GM12878 (cell line): ENCODE measurements at regions not wholly inside any gene's neighbourhood (a gene's known extent, or its start where the extent isn't known, plus 50 kb on each side); places are given as distances from the start of the nearest gene placed in this dataset.

Experiments used
- ATAC-seq: fragments of 200-7000 bp; cut with Tn5 transposase; 3 replicates; pipeline ENCODE4 v1.9.1; 2020; ENCODE audit warnings: mild to moderate bottlenecking, moderate library complexity
- BruUV-seq: library from RNA; stranded (reverse); fragments of 400-500 nt; replicated peaks from 2 replicates; lab custom pipeline; 2021; lab: Mats Ljungman, UMichigan
- CTCF ChIA-PET: fragments of 300-600 bp; sonication (Branson Sonifier 250); formaldehyde crosslinking; extraction: SDS; loops from one replicate; lab custom pipeline; 2021; ENCODE audit warnings: inconsistent platforms; lab: Yijun Ruan, JAX
- POLR2A ChIA-PET: fragments of 350-600 bp; formaldehyde crosslinking; extraction: SDS; loops from one replicate; lab custom pipeline; 2021; ENCODE audit warnings: inconsistent platforms; lab: Charles Lee
- RAD21 ChIA-PET: fragments of 300-600 bp; sonication (Branson Sonifier 250); formaldehyde crosslinking; loops from one replicate; lab custom pipeline; 2023; ENCODE audit warnings: antibody characterized with exemption; ENCODE audit not compliant: unreplicated experiment; lab: Charles Lee
- SMC1A ChIA-PET: fragments of 300-600 bp; sonication (Branson Sonifier 250); formaldehyde crosslinking; loops from one replicate; lab custom pipeline; 2023; ENCODE audit not compliant: unreplicated experiment, uncharacterized antibody; lab: Charles Lee
- DNase-seq: peaks from one replicate; pipeline ENCODE4 v3.0.0-alpha.2; 2011; ENCODE audit warnings: low read depth, low spot score
- FAIRE-seq: peaks from 3 replicates; lab custom pipeline; 2011; peaks lifted over from hg19 to GRCh38; lab: Jason Lieb, UNC
- H2AFZ ChIP-seq: 2 replicates; pipeline ENCODE4 v1.6.0; 2011; ENCODE audit warnings: low read depth, low read length, control low read depth; ENCODE audit not compliant: control insufficient read depth
- H3K27ac ChIP-seq: 2 replicates; pipeline ENCODE4 v1.5.1; 2011; ENCODE audit warnings: control low read depth; ENCODE audit not compliant: control insufficient read depth, insufficient read depth
- H3K27me3 ChIP-seq, 2 experiments: replicated peaks in 1 of 2; 2 replicates each; pipeline versions ENCODE4 v1.6.0 to v1.6.1; 2011; ENCODE audit warnings: low read length in 1 of 2; ENCODE audit not compliant: control insufficient read depth in 2 of 2, insufficient read depth in 2 of 2
- H3K36me3 ChIP-seq, 2 experiments: 2 replicates each; pipeline ENCODE4 v1.5.1; 2011; ENCODE audit warnings: low read length in 1 of 2; ENCODE audit not compliant: control insufficient read depth in 2 of 2, insufficient read depth in 2 of 2
- H3K4me1 ChIP-seq: 2 replicates; pipeline ENCODE4 v1.6.1; 2011; ENCODE audit warnings: mild to moderate bottlenecking, low read length, moderate library complexity, mixed read lengths; ENCODE audit not compliant: control insufficient read depth, insufficient read depth
- H3K4me2 ChIP-seq: 2 replicates; pipeline ENCODE4 v1.6.0; 2011; ENCODE audit warnings: control low read depth; ENCODE audit not compliant: control insufficient read depth, insufficient read depth
- H3K4me3 ChIP-seq: fragments of 200-600 bp; sonication (generic); 2 replicates; pipeline ENCODE4 v1.5.1; 2016
- H3K79me2 ChIP-seq: 2 replicates; pipeline ENCODE4 v1.6.0; 2011; ENCODE audit warnings: low read length; ENCODE audit not compliant: control insufficient read depth, insufficient read depth
- H3K9ac ChIP-seq: 2 replicates; pipeline ENCODE4 v1.8.0; 2011; ENCODE audit warnings: low read length, control low read depth, mixed read lengths; ENCODE audit not compliant: control insufficient read depth, insufficient read depth
- H3K9me3 ChIP-seq: replicated peaks from 3 replicates; pipeline ENCODE4 v1.5.1; 2011; ENCODE audit warnings: mild to moderate bottlenecking, low read length; ENCODE audit not compliant: control insufficient read depth, insufficient read depth
- H4K20me1 ChIP-seq: 2 replicates; pipeline ENCODE4 v1.6.0; 2011; ENCODE audit not compliant: control insufficient read depth, insufficient read depth
- CBFB ChIP-seq: IDR thresholded peaks from 2 replicates; pipeline ENCODE4 v1.6.1; 2016; ENCODE audit warnings: antibody characterized with exemption, low read depth
- CHD4 ChIP-seq: fragments of 200-600 bp; sonication (generic); IDR thresholded peaks from 2 replicates; pipeline ENCODE4 v1.6.1; 2016; ENCODE audit warnings: mild to moderate bottlenecking
- CREM ChIP-seq: IDR thresholded peaks from 2 replicates; pipeline ENCODE4 v1.6.1; 2014; ENCODE audit warnings: antibody characterized with exemption, low read depth
- CTCF ChIP-seq, 3 experiments: IDR thresholded peaks in 2 of 3; conservative IDR thresholded peaks in 1 of 3; 2 replicates each; pipeline ENCODE4 v1.5.1; 2011; ENCODE audit warnings: low read depth in 3 of 3, low read length in 3 of 3, mild to moderate bottlenecking in 3 of 3, control low read depth in 2 of 3, moderate library complexity in 2 of 3, inconsistent platforms in 1 of 3, mixed read lengths in 1 of 3; ENCODE audit not compliant: control insufficient read depth in 2 of 3, insufficient read depth in 1 of 3; ENCODE audit errors: extremely low read depth in 1 of 3
- EP300 ChIP-seq, 2 experiments: fragments of 150-350 bp in 1 of 2; IDR thresholded peaks; 2 replicates each; pipeline ENCODE4 v1.6.1; 2011 to 2012; ENCODE audit warnings: low read depth in 2 of 2, low read length in 2 of 2, borderline replicate concordance in 1 of 2, improper control_type of control experiment in 1 of 2, inconsistent platforms in 1 of 2; ENCODE audit not compliant: control insufficient read depth in 1 of 2
- HCFC1 ChIP-seq: fragments of 150-350 bp; IDR thresholded peaks from 2 replicates; pipeline ENCODE4 v1.6.1; 2014; ENCODE audit warnings: low read length
- IRF4 ChIP-seq: IDR thresholded peaks from 2 replicates; pipeline ENCODE4 v1.6.1; 2011; ENCODE audit warnings: low read depth, low read length
- NR2C1 ChIP-seq: fragments of 450-650 bp; IDR thresholded peaks from 2 replicates; pipeline ENCODE4 v1.6.1; 2017; ENCODE audit warnings: antibody characterized with exemption, mild to moderate bottlenecking, moderate library complexity
- SMC3 ChIP-seq: IDR thresholded peaks from 2 replicates; pipeline ENCODE4 v1.6.1; 2011; ENCODE audit warnings: low read length, improper control_type of control experiment, borderline replicate concordance
- SRF ChIP-seq, 2 experiments: IDR thresholded peaks; 2 replicates each; pipeline ENCODE4 v1.6.1; 2011; ENCODE audit warnings: low read depth in 2 of 2, low read length in 2 of 2, mild to moderate bottlenecking in 1 of 2, moderate library complexity in 1 of 2
- TAF1 ChIP-seq: IDR thresholded peaks from 2 replicates; pipeline ENCODE4 v1.6.1; 2011; ENCODE audit warnings: mild to moderate bottlenecking, low read depth, low read length, borderline replicate concordance
- WGBS: methylation state at CpG from one replicate; pipeline ENCODE4 v1.1.6; 2016; ENCODE audit warnings: low lambda C conversion rate; ENCODE audit not compliant: insufficient replicate concordance, insufficient coverage; ENCODE audit errors: missing lambda C conversion rate; 5-methylcytosine and 5-hydroxymethylcytosine counted together
- in situ Hi-C: fragments of 300-500 bp; cut with MboI; formaldehyde crosslinking; loops from 9 replicates; pipeline ENCODE4 v1.14.3; 2018; ENCODE audit warnings: mixed read lengths
- intact Hi-C: fragments of 100-400 bp; cut with micrococcal nuclease; formaldehyde crosslinking; loops from one replicate; pipeline ENCODE4 v1.14.2; 2022; ENCODE audit not compliant: unreplicated experiment
- TF ChIP-seq, protein P1 (sequence below): fragments of 450-650 bp; IDR thresholded peaks from 2 replicates; pipeline ENCODE4 v1.6.1; 2016; ENCODE audit warnings: mild to moderate bottlenecking
- TF ChIP-seq, protein P2 (sequence below): IDR thresholded peaks from 2 replicates; pipeline ENCODE4 v1.6.1; 2011; ENCODE audit warnings: borderline replicate concordance, low read depth, mild to moderate bottlenecking, moderate library complexity, low read length; ENCODE audit not compliant: insufficient read depth, poor library complexity, severe bottlenecking

DNA sequence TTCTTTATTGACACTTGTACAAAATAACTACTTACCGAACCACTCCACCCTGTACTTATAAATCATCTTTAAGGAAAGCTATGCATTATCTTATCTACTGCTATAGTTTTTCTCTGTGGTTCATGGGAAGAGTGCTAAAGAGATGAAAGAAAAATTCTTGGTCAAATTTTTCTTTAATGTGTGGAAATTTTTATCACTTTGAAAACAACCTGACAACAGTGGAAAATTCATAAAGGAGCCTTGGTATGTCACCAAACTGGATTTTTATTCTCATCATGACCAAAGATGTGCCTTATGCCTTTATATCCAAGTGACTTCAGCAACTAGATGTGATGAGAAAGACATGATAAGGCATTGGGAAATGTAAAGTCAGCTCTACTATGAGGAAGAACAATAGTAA is 67.2 kb upstream of the SPP1 start:
- H4K20me1 ChIP-seq = no peaks in the 10 kb centered on the region
- TF ChIP-seq, protein P1, sequence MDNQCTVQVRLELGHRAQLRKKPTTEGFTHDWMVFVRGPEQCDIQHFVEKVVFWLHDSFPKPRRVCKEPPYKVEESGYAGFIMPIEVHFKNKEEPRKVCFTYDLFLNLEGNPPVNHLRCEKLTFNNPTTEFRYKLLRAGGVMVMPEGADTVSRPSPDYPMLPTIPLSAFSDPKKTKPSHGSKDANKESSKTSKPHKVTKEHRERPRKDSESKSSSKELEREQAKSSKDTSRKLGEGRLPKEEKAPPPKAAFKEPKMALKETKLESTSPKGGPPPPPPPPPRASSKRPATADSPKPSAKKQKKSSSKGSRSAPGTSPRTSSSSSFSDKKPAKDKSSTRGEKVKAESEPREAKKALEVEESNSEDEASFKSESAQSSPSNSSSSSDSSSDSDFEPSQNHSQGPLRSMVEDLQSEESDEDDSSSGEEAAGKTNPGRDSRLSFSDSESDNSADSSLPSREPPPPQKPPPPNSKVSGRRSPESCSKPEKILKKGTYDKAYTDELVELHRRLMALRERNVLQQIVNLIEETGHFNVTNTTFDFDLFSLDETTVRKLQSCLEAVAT = no peak
- TF ChIP-seq CBFB = no peak
- no peak for TF ChIP-seq CREM
- no peak for TF ChIP-seq NR2C1
- TF ChIP-seq IRF4 = no peak
- TF ChIP-seq CTCF (IDR thresholded peaks at IDR 0.05 in 2 of 3, conservative IDR thresholded peaks at IDR 0.05 in 1 of 3; ENCODE audit: control insufficient read depth in 2 of 3, extremely low read depth in 1 of 3, insufficient read depth in 1 of 3, low read depth in 3 of 3, low read length in 3 of 3) = no peak
- no peak for TF ChIP-seq HCFC1
- TF ChIP-seq CHD4 = no peak
- TF ChIP-seq TAF1 = no peak
- no peak for TF ChIP-seq SRF (IDR thresholded peaks at IDR 0.05; ENCODE audit: low read depth in 2 of 2, low read length in 2 of 2)
- TF ChIP-seq, protein P2, sequence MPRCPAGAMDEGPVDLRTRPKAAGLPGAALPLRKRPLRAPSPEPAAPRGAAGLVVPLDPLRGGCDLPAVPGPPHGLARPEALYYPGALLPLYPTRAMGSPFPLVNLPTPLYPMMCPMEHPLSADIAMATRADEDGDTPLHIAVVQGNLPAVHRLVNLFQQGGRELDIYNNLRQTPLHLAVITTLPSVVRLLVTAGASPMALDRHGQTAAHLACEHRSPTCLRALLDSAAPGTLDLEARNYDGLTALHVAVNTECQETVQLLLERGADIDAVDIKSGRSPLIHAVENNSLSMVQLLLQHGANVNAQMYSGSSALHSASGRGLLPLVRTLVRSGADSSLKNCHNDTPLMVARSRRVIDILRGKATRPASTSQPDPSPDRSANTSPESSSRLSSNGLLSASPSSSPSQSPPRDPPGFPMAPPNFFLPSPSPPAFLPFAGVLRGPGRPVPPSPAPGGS = no peak
- no peak for TF ChIP-seq EP300 (IDR thresholded peaks at IDR 0.05; ENCODE audit: borderline replicate concordance in 1 of 2, control insufficient read depth in 1 of 2, low read depth in 2 of 2, low read length in 2 of 2)
- TF ChIP-seq SMC3 = no peak
- H3K27me3 ChIP-seq = no peaks in the 10 kb centered on the region
- WGBS = 61% methylated on average over 1 of the region's 1 CpG
- POLR2A ChIA-PET = no interaction called here
- no peak overlapping the region for H3K4me2 ChIP-seq
- ATAC-seq (no peak), DNase-seq (no peak), FAIRE-seq (no peak)
- no peaks in the 10 kb centered on the region for H3K4me1 ChIP-seq
- no peaks in the 10 kb centered on the region for H3K79me2 ChIP-seq
- in situ Hi-C loops (no loop called here), intact Hi-C loops (no loop called here)
- H3K9me3 ChIP-seq = no peaks in the 10 kb centered on the region
- BruUV-seq = no TSS peak
- no peak overlapping the region for H3K9ac ChIP-seq
- H2AFZ ChIP-seq = no peak overlapping the region
- SMC1A ChIA-PET = no interaction called here
- RAD21 ChIA-PET = no interaction called here
- H3K36me3 ChIP-seq = no peaks in the 10 kb centered on the region
- H3K27ac ChIP-seq = no peak overlapping the region
- CTCF ChIA-PET = no interaction called here
- no peak overlapping the region for H3K4me3 ChIP-seq
